ENCODE measurements at regions not wholly inside any gene's neighbourhood (a gene's known extent, or its start where the extent isn't known, plus 50 kb on each side); places are given as distances from the start of the nearest gene placed in this dataset.

- DNase-seq (ENCODE audit: low read depth): no peak
These were observed 185.0 kb downstream of the RFC3 start for GRCh38 chr13:34002924-34003323.

GRCh38 chr13:34003656-34004055, 185.7 kb downstream of the RFC3 start:
- no peak for DNase-seq (ENCODE audit: low read depth)

- DNase-seq (ENCODE audit: low read depth): no peak
These were observed 186.7 kb downstream of the RFC3 start for GRCh38 chr13:34004676-34005075.

GRCh38 chr13:34006011-34006410, 188.1 kb downstream of the RFC3 start:
- no peak for DNase-seq (ENCODE audit: low read depth)

- DNase-seq (ENCODE audit: low read depth): no peak
These were observed 193.7 kb downstream of the RFC3 start for GRCh38 chr13:34011552-34012085.

- no peak for DNase-seq (ENCODE audit: low read depth)
These were observed 194.4 kb downstream of the RFC3 start for GRCh38 chr13:34012382-34012781.

- no peak for DNase-seq (ENCODE audit: low read depth)
These were observed 195.1 kb downstream of the RFC3 start for GRCh38 chr13:34013061-34013460.

GRCh38 chr13:34017231-34017630, 199.3 kb downstream of the RFC3 start:
- DNase-seq (ENCODE audit: low read depth): no peak

- no peak for DNase-seq (ENCODE audit: low read depth)
These were observed 201.9 kb downstream of the RFC3 start for GRCh38 chr13:34019870-34020269.

GRCh38 chr13:34020388-34020787, 202.4 kb downstream of the RFC3 start:
- no peak for DNase-seq (ENCODE audit: low read depth)

- DNase-seq (ENCODE audit: low read depth): no peak
These were observed 203.7 kb downstream of the RFC3 start for GRCh38 chr13:34021619-34022018.

- peak; percentile 70 for DNase-seq (ENCODE audit: low read depth)
These were observed 207.8 kb downstream of the RFC3 start for GRCh38 chr13:34025746-34026145.

- no peak for DNase-seq (ENCODE audit: low read depth)
These were observed 208.4 kb downstream of the RFC3 start for GRCh38 chr13:34026308-34026707.

GRCh38 chr13:34028496-34029442, 210.8 kb downstream of the RFC3 start:
- DNase-seq (ENCODE audit: low read depth): no peak

- no peak for DNase-seq (ENCODE audit: low read depth)
These were observed 212.8 kb downstream of the RFC3 start for GRCh38 chr13:34030782-34031181.

GRCh38 chr13:34031610-34032009, 213.7 kb downstream of the RFC3 start:
- DNase-seq (ENCODE audit: low read depth): no peak

GRCh38 chr13:34034411-34034810, 216.5 kb downstream of the RFC3 start:
- DNase-seq (ENCODE audit: low read depth): no peak

- no peak for DNase-seq (ENCODE audit: low read depth)
These were observed 217.2 kb downstream of the RFC3 start for GRCh38 chr13:34035178-34035577.

GRCh38 chr13:34035676-34036325, 217.9 kb downstream of the RFC3 start:
- DNase-seq (ENCODE audit: low read depth): no peak

- DNase-seq (ENCODE audit: low read depth): no peak
These were observed 219.9 kb downstream of the RFC3 start for GRCh38 chr13:34037636-34038540.

GRCh38 chr13:34038541-34039068, 220.7 kb downstream of the RFC3 start:
- no peak for DNase-seq (ENCODE audit: low read depth)

GRCh38 chr13:34039678-34040077, 221.7 kb downstream of the RFC3 start:
- no peak for DNase-seq (ENCODE audit: low read depth)

Data from GM04503 (cell line).